Parathyroid adenoma (tissue), 2 donors: ENCODE measurements at regions not wholly inside any gene's neighbourhood (a gene's known extent, or its start where the extent isn't known, plus 50 kb on each side); places are given as distances from the start of the nearest gene placed in this dataset.

Experiments used
- H2AFZ ChIP-seq: fragments of 300-600 bp; sonication (generic); one replicate; pipeline ENCODE4 v1.7.0; 2017; ENCODE audit warnings: antibody characterized with exemption, mild to moderate bottlenecking
- H3K27ac ChIP-seq: fragments of 300-600 bp; sonication (generic); one replicate; pipeline ENCODE4 v1.7.0; 2017
- H3K27me3 ChIP-seq: fragments of 300-600 bp; sonication (generic); one replicate; pipeline ENCODE4 v1.7.0; 2017; ENCODE audit warnings: low read length; ENCODE audit not compliant: control insufficient read depth, insufficient read depth
- H3K36me3 ChIP-seq: fragments of 300-600 bp; sonication (generic); one replicate; pipeline ENCODE4 v1.7.0; 2017; ENCODE audit warnings: low read length; ENCODE audit not compliant: control insufficient read depth, insufficient read depth
- H3K4me1 ChIP-seq: fragments of 300-600 bp; sonication (generic); one replicate; pipeline ENCODE4 v1.7.0; 2017; ENCODE audit warnings: control low read depth
- H3K4me2 ChIP-seq: fragments of 300-600 bp; sonication (generic); one replicate; pipeline ENCODE4 v1.7.0; 2017; ENCODE audit warnings: low read length
- H3K4me3 ChIP-seq: fragments of 300-600 bp; sonication (generic); one replicate; pipeline ENCODE4 v1.7.0; 2017; ENCODE audit warnings: low read depth, low read length
- H3K79me2 ChIP-seq: fragments of 300-600 bp; sonication (generic); one replicate; pipeline ENCODE4 v1.7.0; 2017; ENCODE audit warnings: control low read depth
- H3K9ac ChIP-seq: fragments of 300-600 bp; sonication (generic); one replicate; pipeline ENCODE4 v1.7.0; 2017; ENCODE audit warnings: mild to moderate bottlenecking
- H3K9me3 ChIP-seq: fragments of 300-600 bp; sonication (generic); one replicate; pipeline ENCODE4 v1.7.0; 2017; ENCODE audit warnings: low read length; ENCODE audit not compliant: control insufficient read depth
- TF ChIP-seq, protein P1 (sequence below): fragments of 300-600 bp; sonication (generic); IDR thresholded peaks from one replicate; pipeline ENCODE4 v1.7.0; 2017; ENCODE audit warnings: antibody characterized with exemption, mild to moderate bottlenecking
- donor health status: primary hyperparathyroidism.

DNA sequence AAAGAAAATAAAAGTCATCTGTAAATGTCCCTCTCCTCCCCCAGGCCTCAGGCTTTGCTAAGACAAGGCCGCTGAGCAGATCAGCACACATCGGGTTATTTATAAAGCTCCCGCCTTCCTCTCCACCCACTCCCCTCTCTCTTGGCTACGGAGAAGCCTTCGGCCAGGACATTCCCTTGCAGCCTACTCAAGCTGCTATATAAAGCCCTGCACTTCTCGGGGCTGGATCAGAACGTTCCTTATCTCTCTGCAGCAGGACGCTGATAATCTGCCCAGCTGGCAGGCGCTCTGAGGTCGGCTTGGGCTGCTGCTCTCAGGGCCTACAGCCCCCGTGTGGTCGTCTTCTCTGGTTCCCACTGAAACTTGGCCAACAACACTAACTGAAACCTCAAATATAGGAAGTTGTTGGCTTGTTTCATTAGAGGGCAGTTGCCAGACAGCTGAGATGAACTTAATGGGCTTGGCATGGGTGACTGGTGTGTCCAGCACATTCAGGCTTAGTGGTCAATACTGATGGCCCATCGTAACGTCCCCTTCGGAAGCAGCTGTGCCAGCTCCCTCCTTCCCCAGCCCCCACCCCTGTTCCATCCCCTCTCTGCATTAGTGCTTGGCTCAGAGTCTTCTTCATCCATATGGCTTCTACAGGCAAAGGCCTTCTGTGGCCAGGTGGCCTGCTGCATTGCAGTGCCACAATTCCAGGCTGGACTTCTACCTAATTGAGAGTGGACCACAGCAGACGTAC lies 64.6 kb downstream of the IER5 start:
- Histone ChIP-seq H3K79me2 (no peaks in the 10 kb centered on the region), H3K27ac (peak overlapping the region; percentile 44), H3K36me3 (no peaks in the 10 kb centered on the region), H3K4me2 (peak overlapping the region; percentile 47), H3K4me1 (peaks cover 10% of the 10 kb centered on the region), H3K4me3 (no peak overlapping the region), H2AFZ (peak overlapping the region; percentile 75), H3K27me3 (no peaks in the 10 kb centered on the region), H3K9me3 (no peaks in the 10 kb centered on the region), H3K9ac (no peak overlapping the region)
- TF ChIP-seq, protein P1, sequence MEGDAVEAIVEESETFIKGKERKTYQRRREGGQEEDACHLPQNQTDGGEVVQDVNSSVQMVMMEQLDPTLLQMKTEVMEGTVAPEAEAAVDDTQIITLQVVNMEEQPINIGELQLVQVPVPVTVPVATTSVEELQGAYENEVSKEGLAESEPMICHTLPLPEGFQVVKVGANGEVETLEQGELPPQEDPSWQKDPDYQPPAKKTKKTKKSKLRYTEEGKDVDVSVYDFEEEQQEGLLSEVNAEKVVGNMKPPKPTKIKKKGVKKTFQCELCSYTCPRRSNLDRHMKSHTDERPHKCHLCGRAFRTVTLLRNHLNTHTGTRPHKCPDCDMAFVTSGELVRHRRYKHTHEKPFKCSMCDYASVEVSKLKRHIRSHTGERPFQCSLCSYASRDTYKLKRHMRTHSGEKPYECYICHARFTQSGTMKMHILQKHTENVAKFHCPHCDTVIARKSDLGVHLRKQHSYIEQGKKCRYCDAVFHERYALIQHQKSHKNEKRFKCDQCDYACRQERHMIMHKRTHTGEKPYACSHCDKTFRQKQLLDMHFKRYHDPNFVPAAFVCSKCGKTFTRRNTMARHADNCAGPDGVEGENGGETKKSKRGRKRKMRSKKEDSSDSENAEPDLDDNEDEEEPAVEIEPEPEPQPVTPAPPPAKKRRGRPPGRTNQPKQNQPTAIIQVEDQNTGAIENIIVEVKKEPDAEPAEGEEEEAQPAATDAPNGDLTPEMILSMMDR = no peak

DNA sequence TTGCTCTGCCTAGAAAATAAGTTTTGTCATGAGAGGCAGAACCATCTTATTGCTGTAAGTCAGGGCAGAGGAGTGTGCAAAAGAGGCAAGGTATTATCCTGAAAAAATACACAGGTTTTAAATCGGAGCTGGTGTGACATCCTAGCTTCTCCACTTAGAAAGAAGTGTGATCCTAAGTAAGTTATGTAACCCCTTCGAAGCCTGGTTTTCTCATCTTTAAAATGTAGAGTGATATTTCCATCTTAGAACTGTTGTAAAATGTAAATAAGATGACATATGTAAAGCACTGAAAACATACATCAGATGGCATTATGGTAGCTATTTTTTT lies 65.1 kb downstream of the IER5 start:
- H3K9ac ChIP-seq = no peak overlapping the region
- TF ChIP-seq, protein P1 = no peak

GRCh38 chr1:181155339-181155738 lies 66.8 kb downstream of the IER5 start:
- H3K4me3 ChIP-seq = no peak overlapping the region
- TF ChIP-seq, protein P1 = no peak
- H3K9ac ChIP-seq = no peak overlapping the region
- H3K4me2 ChIP-seq = no peak overlapping the region
- H3K9me3 ChIP-seq = no peaks in the 10 kb centered on the region
- H3K4me1 ChIP-seq = peaks cover 10% of the 10 kb centered on the region
- H2AFZ ChIP-seq = no peak overlapping the region
- no peak overlapping the region for H3K27ac ChIP-seq
- no peaks in the 10 kb centered on the region for H3K79me2 ChIP-seq
- H3K27me3 ChIP-seq = no peaks in the 10 kb centered on the region
- no peaks in the 10 kb centered on the region for H3K36me3 ChIP-seq

More for the DNA sequence above, 65.1 kb downstream of the IER5 start:
- H3K4me2 ChIP-seq = no peak overlapping the region
- no peaks in the 10 kb centered on the region for H3K27me3 ChIP-seq
- peaks cover 10% of the 10 kb centered on the region for H3K4me1 ChIP-seq
- no peaks in the 10 kb centered on the region for H3K36me3 ChIP-seq
- H3K27ac ChIP-seq = no peak overlapping the region
- H3K79me2 ChIP-seq = no peaks in the 10 kb centered on the region
- H2AFZ ChIP-seq = no peak overlapping the region
- no peaks in the 10 kb centered on the region for H3K9me3 ChIP-seq
- no peak overlapping the region for H3K4me3 ChIP-seq

- Histone ChIP-seq H3K4me1 (no peaks in the 10 kb centered on the region), H3K79me2 (no peaks in the 10 kb centered on the region), H3K4me2 (no peak overlapping the region), H3K9ac (no peak overlapping the region), H3K9me3 (no peaks in the 10 kb centered on the region), H3K27ac (no peak overlapping the region), H3K27me3 (no peaks in the 10 kb centered on the region), H3K36me3 (no peaks in the 10 kb centered on the region), H2AFZ (no peak overlapping the region), H3K4me3 (no peak overlapping the region)
- TF ChIP-seq, protein P1 = no peak
Measured at GRCh38 chr1:181159451-181160140, 71.1 kb downstream of the IER5 start.
